Testis (tissue), 2 donors: ENCODE measurements at regions not wholly inside any gene's neighbourhood (a gene's known extent, or its start where the extent isn't known, plus 50 kb on each side); places are given as distances from the start of the nearest gene placed in this dataset.

Experiments
- DNase-seq: peaks from one replicate; pipeline ENCODE4 v3.0.0-alpha.2; 2019
- H3K27ac ChIP-seq, 2 donors: fragments of 200-600 bp; sonication (generic); one replicate each; pipeline ENCODE4 v1.5.1; 2019
- H3K27me3 ChIP-seq: fragments of 200-600 bp; sonication (generic); one replicate; pipeline ENCODE4 v1.5.1; 2019
- H3K36me3 ChIP-seq: fragments of 200-600 bp; sonication (generic); one replicate; pipeline ENCODE4 v1.5.1; 2017; ENCODE audit warnings: low read depth; ENCODE audit errors: missing control alignments
- H3K4me1 ChIP-seq: fragments of 200-600 bp; sonication (generic); one replicate; pipeline ENCODE4 v1.5.1; 2019
- H3K4me3 ChIP-seq, 2 donors: fragments of 200-600 bp; sonication (generic); one replicate each; pipeline ENCODE4 v1.5.1; 2017 to 2019
- H3K9me3 ChIP-seq: fragments of 200-600 bp; sonication (generic); one replicate; pipeline ENCODE4 v1.5.1; 2017
- POLR2A ChIP-seq: fragments of 450-650 bp; IDR thresholded peaks from one replicate; pipeline ENCODE4 v1.6.1; 2017; ENCODE audit warnings: antibody characterized with exemption, mild to moderate bottlenecking, moderate library complexity
- WGBS, 2 donors: methylation state at CpG; one replicate each; pipeline ENCODE4 v1.1.5; 2018; 5-methylcytosine and 5-hydroxymethylcytosine counted together
- intact Hi-C: fragments of 100-400 bp; cut with DNase I; formaldehyde crosslinking; loops from one replicate; pipeline ENCODE4 v1.15.1; 2023; ENCODE audit warnings: low total_unique reads
- TF ChIP-seq, protein P1 (sequence below), 3 experiments: fragments of 450-650 bp in 2 of 3; fragments of 200-600 bp in 1 of 3; sonication (generic) in 1 of 3; IDR thresholded peaks; one replicate each; pipeline ENCODE4 v1.5.1; 2016 to 2019; ENCODE audit warnings: antibody characterized with exemption in 3 of 3, mild to moderate bottlenecking in 2 of 3, moderate library complexity in 1 of 3

DNA sequence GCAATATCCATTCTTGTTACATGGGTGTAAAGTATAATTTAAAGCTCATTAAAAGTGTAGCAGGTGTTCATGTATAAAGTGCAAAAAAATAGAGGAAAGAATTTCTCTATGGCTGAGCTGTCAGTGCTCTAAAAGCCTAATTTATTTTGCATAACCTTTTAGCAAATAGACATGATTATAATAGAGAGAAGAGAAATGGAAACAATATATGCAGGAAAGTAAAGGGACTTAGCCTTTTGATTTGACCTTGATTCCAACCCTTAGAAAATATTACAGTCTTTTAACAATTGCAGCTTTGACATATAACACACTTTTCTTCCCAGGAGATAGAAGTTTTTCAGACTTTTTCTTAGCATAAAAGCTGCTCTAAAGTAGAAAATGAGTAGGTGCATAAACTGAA, 978.3 kb downstream of the PCDH18 start:
- Histone ChIP-seq H3K36me3 (no peaks in the 10 kb centered on the region), H3K4me1 (no peaks in the 10 kb centered on the region), H3K27ac (no peak overlapping the region), H3K4me3 (no peak overlapping the region), H3K27me3 (no peaks in the 10 kb centered on the region), H3K9me3 (no peaks in the 10 kb centered on the region)
- TF ChIP-seq POLR2A: no peak
- TF ChIP-seq, protein P1, sequence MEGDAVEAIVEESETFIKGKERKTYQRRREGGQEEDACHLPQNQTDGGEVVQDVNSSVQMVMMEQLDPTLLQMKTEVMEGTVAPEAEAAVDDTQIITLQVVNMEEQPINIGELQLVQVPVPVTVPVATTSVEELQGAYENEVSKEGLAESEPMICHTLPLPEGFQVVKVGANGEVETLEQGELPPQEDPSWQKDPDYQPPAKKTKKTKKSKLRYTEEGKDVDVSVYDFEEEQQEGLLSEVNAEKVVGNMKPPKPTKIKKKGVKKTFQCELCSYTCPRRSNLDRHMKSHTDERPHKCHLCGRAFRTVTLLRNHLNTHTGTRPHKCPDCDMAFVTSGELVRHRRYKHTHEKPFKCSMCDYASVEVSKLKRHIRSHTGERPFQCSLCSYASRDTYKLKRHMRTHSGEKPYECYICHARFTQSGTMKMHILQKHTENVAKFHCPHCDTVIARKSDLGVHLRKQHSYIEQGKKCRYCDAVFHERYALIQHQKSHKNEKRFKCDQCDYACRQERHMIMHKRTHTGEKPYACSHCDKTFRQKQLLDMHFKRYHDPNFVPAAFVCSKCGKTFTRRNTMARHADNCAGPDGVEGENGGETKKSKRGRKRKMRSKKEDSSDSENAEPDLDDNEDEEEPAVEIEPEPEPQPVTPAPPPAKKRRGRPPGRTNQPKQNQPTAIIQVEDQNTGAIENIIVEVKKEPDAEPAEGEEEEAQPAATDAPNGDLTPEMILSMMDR (IDR thresholded peaks at IDR 0.05): no peak
- intact Hi-C loops: no loop called here
- no peak for DNase-seq

DNA sequence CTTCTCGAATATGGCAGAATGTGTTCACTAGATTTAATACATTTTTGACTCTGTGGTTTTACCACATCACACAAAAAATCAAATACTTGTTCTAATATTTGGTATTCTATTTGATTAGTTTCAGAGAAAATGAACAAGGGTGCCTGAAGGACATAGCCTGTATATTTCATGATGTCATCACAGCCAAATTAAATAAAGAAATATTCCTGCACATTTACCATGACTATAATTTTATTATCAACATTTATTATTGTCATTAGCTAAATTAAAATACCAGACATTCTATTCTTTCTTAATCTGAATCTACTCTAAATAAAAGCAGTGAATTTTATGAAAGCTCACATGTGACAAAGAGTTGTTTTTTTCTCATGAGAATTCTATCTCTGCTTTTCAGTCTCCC, 980.5 kb downstream of the PCDH18 start:
- TF ChIP-seq, protein P1 (IDR thresholded peaks at IDR 0.05): no peak
- TF ChIP-seq POLR2A: no peak
- Histone ChIP-seq H3K4me3 (no peak overlapping the region), H3K36me3 (no peaks in the 10 kb centered on the region), H3K4me1 (no peaks in the 10 kb centered on the region), H3K27me3 (no peaks in the 10 kb centered on the region), H3K9me3 (no peaks in the 10 kb centered on the region), H3K27ac (no peak overlapping the region)
- DNase-seq: no peak
- 85 to 89% methylated on average over 1 of the region's 1 CpG for WGBS, 2 donors
- intact Hi-C loops: no loop called here

DNA sequence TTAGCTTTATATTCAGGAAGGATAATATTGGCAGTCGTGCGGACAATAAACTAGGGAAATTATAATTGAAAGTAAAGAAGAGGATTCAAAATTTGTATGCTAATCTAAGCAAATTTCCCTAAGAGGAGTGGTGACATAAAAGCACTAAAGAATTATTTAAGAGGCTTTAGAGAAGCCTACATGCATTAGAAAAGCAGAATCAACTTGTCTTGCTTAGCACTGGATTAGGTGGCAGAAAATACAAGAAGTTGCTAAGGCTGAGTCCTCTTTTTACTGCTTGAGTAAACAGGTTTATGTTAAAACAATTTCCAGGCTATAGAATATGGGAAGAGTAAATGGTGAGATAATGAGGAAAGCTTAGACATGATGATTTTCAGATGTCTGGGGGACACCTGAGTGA, 991.5 kb downstream of the PCDH18 start:
- no peak overlapping the region for H3K27ac ChIP-seq
- H3K4me3 ChIP-seq: no peak overlapping the region
- no peak for TF ChIP-seq POLR2A
- TF ChIP-seq, protein P1 (IDR thresholded peaks at IDR 0.05): no peak
- intact Hi-C loops: no loop called here
- H3K9me3 ChIP-seq: no peaks in the 10 kb centered on the region
- no peak for DNase-seq
- 83 to 85% methylated on average over 2 of the region's 2 CpGs for WGBS, 2 donors
- no peaks in the 10 kb centered on the region for H3K36me3 ChIP-seq
- no peaks in the 10 kb centered on the region for H3K4me1 ChIP-seq
- H3K27me3 ChIP-seq: no peaks in the 10 kb centered on the region

DNA sequence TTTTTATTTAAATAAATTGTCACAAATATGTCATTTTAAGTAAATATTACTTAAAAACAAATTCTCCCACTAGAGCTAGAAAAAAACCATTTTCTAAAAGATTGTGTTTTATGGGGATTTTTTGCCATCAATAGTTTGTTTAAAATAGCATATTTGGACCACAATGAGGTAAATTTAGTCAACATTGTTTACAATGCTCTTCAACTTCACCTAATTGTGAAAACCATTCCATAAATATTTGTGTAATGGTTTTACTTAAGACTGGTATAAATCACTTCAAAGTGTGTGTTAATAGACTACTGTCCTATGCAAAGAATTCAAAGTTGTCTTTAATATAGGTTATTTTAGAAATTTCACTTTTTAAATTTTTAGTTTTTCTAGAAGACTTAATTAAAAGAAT, 1004.2 kb downstream of the PCDH18 start:
- Histone ChIP-seq H3K27ac (no peak overlapping the region), H3K9me3 (no peaks in the 10 kb centered on the region), H3K4me3 (no peak overlapping the region), H3K36me3 (no peaks in the 10 kb centered on the region), H3K27me3 (no peaks in the 10 kb centered on the region), H3K4me1 (no peaks in the 10 kb centered on the region)
- TF ChIP-seq POLR2A: no peak
- TF ChIP-seq, protein P1 (IDR thresholded peaks at IDR 0.05): no peak
- DNase-seq: no peak
- intact Hi-C loops: no loop called here

DNA sequence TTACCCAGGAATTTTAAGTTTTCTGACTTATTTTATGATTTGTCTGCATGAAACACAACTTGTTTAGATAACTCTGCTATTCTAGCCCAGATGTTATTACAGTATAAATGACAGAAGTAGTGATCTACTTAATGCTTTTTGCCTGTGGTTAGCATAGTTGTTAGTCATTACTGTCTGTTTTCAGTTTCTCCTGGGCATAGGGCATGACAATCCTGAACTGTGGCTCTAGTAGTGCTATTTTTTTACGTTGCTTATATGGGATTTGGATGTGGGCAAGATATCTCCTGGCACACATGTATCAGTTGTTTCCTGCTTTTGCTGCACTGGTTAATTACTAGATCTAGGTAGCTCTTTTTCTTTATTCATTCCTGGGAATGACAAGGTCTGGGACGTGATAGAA, 1005.8 kb downstream of the PCDH18 start:
- H3K27ac ChIP-seq: no peak overlapping the region
- no peaks in the 10 kb centered on the region for H3K36me3 ChIP-seq
- no peak for DNase-seq
- 57 to 59% methylated on average over 2 of the region's 2 CpGs for WGBS, 2 donors
- H3K9me3 ChIP-seq: no peaks in the 10 kb centered on the region
- no peak overlapping the region for H3K4me3 ChIP-seq
- intact Hi-C loops: no loop called here
- TF ChIP-seq POLR2A: no peak
- TF ChIP-seq, protein P1 (IDR thresholded peaks at IDR 0.05): no peak
- no peaks in the 10 kb centered on the region for H3K4me1 ChIP-seq
- H3K27me3 ChIP-seq: no peaks in the 10 kb centered on the region
